Common myeloid progenitor, CD34-positive (primary cell): ENCODE measurements at regions not wholly inside any gene's neighbourhood (a gene's known extent, or its start where the extent isn't known, plus 50 kb on each side); places are given as distances from the start of the nearest gene placed in this dataset.

Experiments
- CTCF ChIA-PET: fragments of 350-600 bp; sonication (Branson Sonifier 250); formaldehyde crosslinking; loops from one replicate; lab custom pipeline; 2021; ENCODE audit warnings: antibody characterized with exemption; lab: Charles Lee
- POLR2A ChIA-PET: fragments of 350-600 bp; sonication (Branson Sonifier 250); formaldehyde crosslinking; loops from one replicate; lab custom pipeline; 2021; ENCODE audit warnings: antibody characterized with exemption; lab: Charles Lee
- DNase-seq, 3 donors: peaks; one replicate each; pipeline versions ENCODE4 v3.0.0 to v3.0.0-alpha.2; 2013
- H3K27ac ChIP-seq, 2 experiments: 1 replicate in 1 of 2; 2 replicates in 1 of 2; pipeline ENCODE4 v1.7.0; 2013; ENCODE audit warnings: inconsistent platforms in 2 of 2, low read length in 2 of 2, mild to moderate bottlenecking in 2 of 2, low read depth in 1 of 2, moderate library complexity in 1 of 2; ENCODE audit not compliant: severe bottlenecking in 2 of 2, insufficient read depth in 1 of 2, poor library complexity in 1 of 2
- H3K27me3 ChIP-seq, 5 experiments: replicated peaks in 2 of 5; 1 replicate in 3 of 5; 2 replicates in 2 of 5; pipeline versions ENCODE4 v1.6.1 to v1.7.0; 2013; ENCODE audit warnings: low read length in 4 of 5, mild to moderate bottlenecking in 2 of 5, moderate library complexity in 2 of 5, inconsistent platforms in 1 of 5; ENCODE audit not compliant: insufficient read depth in 5 of 5, control insufficient read depth in 4 of 5
- H3K36me3 ChIP-seq, 4 experiments: 1 replicate in 2 of 4; 2 replicates in 2 of 4; pipeline versions ENCODE4 v1.6.1 to v1.7.0; 2013; ENCODE audit warnings: low read length in 3 of 4, control low read depth in 1 of 4, mild to moderate bottlenecking in 1 of 4; ENCODE audit not compliant: control insufficient read depth in 4 of 4, insufficient read depth in 4 of 4
- H3K4me1 ChIP-seq, 4 experiments: 1 replicate in 3 of 4; 2 replicates in 1 of 4; pipeline versions ENCODE4 v1.6.1 to v1.7.1; 2013; ENCODE audit warnings: low read length in 3 of 4, mild to moderate bottlenecking in 3 of 4, control low read depth in 1 of 4, inconsistent platforms in 1 of 4, moderate library complexity in 1 of 4; ENCODE audit not compliant: control insufficient read depth in 4 of 4, insufficient read depth in 4 of 4; ENCODE audit errors: control extremely low read depth in 1 of 4
- H3K4me3 ChIP-seq, 7 experiments: 1 replicate in 4 of 7; 2 replicates in 3 of 7; pipeline versions ENCODE4 v1.5.1 to v1.7.0; 2013; ENCODE audit warnings: mild to moderate bottlenecking in 7 of 7, low read length in 6 of 7, moderate library complexity in 6 of 7, inconsistent platforms in 2 of 7, low read depth in 2 of 7, control low read depth in 1 of 7; ENCODE audit not compliant: insufficient read depth in 4 of 7, control insufficient read depth in 1 of 7; ENCODE audit errors: extremely low read depth in 1 of 7
- H3K9me3 ChIP-seq, 5 experiments: 1 replicate in 4 of 5; 2 replicates in 1 of 5; pipeline versions ENCODE4 v1.6.1 to v1.7.1; 2013; ENCODE audit warnings: low read length in 4 of 5, mild to moderate bottlenecking in 2 of 5, inconsistent platforms in 1 of 5, low read depth in 1 of 5, moderate library complexity in 1 of 5; ENCODE audit not compliant: control insufficient read depth in 4 of 5, insufficient read depth in 2 of 5; ENCODE audit errors: control extremely low read depth in 1 of 5

GRCh38 chr4:73690051-73690738 is 50.2 kb upstream of the CXCL8 start:
- POLR2A ChIA-PET, result no interaction called here

More at GRCh38 chr4:73690051-73690738, 50.2 kb upstream of the CXCL8 start:
- Histone ChIP-seq H3K36me3 (no peaks in the 10 kb centered on the region), H3K4me3 (no peak overlapping the region), H3K27ac (no peak overlapping the region), H3K9me3 (no peaks in the 10 kb centered on the region), H3K4me1 (no peaks in the 10 kb centered on the region), H3K27me3 (no peaks in the 10 kb centered on the region)
- DNase-seq, result no peak
- CTCF ChIA-PET, result interaction anchor here (2.6 kb wide), 1 partner anchor 11 kb away, joined by 7 read pairs; no protein-coding TSS in a partner anchor
